ENCODE measurements at regions not wholly inside any gene's neighbourhood (a gene's known extent, or its start where the extent isn't known, plus 50 kb on each side); places are given as distances from the start of the nearest gene placed in this dataset.

DNA sequence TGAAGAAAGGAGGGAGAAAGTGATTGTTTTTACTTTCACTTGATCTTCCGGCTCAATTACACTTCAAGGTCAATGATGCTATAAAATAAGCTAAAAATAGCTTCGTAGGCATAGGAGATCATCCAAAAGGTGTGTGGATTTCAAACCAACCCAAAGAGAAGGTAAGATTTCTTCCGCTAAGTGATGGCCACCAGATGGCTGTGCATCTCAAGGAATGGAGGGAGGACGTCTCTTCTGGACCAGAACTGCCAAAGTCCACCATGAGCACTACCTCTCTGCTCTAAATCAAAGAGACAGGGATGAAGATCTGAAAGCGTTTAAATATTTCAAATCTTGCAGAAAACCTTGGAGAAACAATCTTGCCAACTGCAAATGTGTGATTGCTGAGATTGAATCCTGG lies 199.1 kb upstream of the ZPLD1 start (continued):
- TF ChIP-seq, protein P1, sequence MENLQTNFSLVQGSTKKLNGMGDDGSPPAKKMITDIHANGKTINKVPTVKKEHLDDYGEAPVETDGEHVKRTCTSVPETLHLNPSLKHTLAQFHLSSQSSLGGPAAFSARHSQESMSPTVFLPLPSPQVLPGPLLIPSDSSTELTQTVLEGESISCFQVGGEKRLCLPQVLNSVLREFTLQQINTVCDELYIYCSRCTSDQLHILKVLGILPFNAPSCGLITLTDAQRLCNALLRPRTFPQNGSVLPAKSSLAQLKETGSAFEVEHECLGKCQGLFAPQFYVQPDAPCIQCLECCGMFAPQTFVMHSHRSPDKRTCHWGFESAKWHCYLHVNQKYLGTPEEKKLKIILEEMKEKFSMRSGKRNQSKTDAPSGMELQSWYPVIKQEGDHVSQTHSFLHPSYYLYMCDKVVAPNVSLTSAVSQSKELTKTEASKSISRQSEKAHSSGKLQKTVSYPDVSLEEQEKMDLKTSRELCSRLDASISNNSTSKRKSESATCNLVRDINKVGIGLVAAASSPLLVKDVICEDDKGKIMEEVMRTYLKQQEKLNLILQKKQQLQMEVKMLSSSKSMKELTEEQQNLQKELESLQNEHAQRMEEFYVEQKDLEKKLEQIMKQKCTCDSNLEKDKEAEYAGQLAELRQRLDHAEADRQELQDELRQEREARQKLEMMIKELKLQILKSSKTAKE (CRISPR knock-in tag; IDR thresholded peaks at IDR 0.05; ENCODE audit: borderline replicate concordance), result no peak
- no peak for TF ChIP-seq ZMYM4 (CRISPR knock-in tag; IDR thresholded peaks at IDR 0.05)
- TF ChIP-seq, protein P2, sequence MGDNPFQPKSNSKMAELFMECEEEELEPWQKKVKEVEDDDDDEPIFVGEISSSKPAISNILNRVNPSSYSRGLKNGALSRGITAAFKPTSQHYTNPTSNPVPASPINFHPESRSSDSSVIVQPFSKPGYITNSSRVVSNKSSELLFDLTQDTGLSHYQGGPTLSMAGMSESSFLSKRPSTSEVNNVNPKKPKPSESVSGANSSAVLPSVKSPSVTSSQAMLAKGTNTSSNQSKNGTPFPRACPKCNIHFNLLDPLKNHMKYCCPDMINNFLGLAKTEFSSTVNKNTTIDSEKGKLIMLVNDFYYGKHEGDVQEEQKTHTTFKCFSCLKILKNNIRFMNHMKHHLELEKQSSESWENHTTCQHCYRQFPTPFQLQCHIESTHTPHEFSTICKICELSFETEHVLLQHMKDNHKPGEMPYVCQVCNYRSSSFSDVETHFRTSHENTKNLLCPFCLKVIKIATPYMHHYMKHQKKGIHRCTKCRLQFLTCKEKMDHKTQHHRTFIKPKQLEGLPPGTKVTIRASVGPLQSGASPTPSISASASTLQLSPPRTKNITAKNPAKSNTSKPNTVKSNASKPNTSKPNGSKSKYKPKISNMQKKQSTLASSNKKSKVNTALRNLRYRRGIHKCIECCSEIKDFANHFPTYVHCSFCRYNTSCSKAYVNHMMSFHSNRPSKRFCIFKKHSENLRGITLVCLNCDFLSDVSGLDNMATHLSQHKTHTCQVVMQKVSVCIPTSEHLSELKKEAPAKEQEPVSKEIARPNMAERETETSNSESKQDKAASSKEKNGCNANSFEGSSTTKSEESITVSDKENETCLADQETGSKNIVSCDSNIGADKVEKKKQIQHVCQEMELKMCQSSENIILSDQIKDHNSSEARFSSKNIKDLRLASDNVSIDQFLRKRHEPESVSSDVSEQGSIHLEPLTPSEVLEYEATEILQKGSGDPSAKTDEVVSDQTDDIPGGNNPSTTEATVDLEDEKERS (CRISPR knock-in tag; IDR thresholded peaks at IDR 0.05), result no peak
- no peak for TF ChIP-seq GABPA (IDR thresholded peaks at IDR 0.05; ENCODE audit: low read depth, low read length)
- TF ChIP-seq GABPA (CRISPR knock-in tag; IDR thresholded peaks at IDR 0.05; ENCODE audit: low read depth), result no peak
- TF ChIP-seq, protein P3, sequence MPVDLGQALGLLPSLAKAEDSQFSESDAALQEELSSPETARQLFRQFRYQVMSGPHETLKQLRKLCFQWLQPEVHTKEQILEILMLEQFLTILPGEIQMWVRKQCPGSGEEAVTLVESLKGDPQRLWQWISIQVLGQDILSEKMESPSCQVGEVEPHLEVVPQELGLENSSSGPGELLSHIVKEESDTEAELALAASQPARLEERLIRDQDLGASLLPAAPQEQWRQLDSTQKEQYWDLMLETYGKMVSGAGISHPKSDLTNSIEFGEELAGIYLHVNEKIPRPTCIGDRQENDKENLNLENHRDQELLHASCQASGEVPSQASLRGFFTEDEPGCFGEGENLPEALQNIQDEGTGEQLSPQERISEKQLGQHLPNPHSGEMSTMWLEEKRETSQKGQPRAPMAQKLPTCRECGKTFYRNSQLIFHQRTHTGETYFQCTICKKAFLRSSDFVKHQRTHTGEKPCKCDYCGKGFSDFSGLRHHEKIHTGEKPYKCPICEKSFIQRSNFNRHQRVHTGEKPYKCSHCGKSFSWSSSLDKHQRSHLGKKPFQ (CRISPR knock-in tag; IDR thresholded peaks at IDR 0.05; ENCODE audit: insufficient replicate concordance), result no peak
- TF ChIP-seq HOXA5 (CRISPR knock-in tag; IDR thresholded peaks at IDR 0.05), result no peak
- no peak for TF ChIP-seq ZNF382 (CRISPR knock-in tag; IDR thresholded peaks at IDR 0.05; ENCODE audit: borderline replicate concordance)
- TF ChIP-seq CBX5 (CRISPR knock-in tag; IDR thresholded peaks at IDR 0.05; ENCODE audit: borderline replicate concordance), result no peak
- no peak for TF ChIP-seq TBX3 (IDR thresholded peaks at IDR 0.05; ENCODE audit: borderline replicate concordance)
- no peak for TF ChIP-seq RFXAP (CRISPR knock-in tag; IDR thresholded peaks at IDR 0.05; ENCODE audit: borderline replicate concordance)
- TF ChIP-seq, protein P4, sequence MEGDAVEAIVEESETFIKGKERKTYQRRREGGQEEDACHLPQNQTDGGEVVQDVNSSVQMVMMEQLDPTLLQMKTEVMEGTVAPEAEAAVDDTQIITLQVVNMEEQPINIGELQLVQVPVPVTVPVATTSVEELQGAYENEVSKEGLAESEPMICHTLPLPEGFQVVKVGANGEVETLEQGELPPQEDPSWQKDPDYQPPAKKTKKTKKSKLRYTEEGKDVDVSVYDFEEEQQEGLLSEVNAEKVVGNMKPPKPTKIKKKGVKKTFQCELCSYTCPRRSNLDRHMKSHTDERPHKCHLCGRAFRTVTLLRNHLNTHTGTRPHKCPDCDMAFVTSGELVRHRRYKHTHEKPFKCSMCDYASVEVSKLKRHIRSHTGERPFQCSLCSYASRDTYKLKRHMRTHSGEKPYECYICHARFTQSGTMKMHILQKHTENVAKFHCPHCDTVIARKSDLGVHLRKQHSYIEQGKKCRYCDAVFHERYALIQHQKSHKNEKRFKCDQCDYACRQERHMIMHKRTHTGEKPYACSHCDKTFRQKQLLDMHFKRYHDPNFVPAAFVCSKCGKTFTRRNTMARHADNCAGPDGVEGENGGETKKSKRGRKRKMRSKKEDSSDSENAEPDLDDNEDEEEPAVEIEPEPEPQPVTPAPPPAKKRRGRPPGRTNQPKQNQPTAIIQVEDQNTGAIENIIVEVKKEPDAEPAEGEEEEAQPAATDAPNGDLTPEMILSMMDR (CRISPR knock-in tag; IDR thresholded peaks at IDR 0.05), result peak; percentile 73
- TF ChIP-seq BRCA1 (CRISPR knock-in tag; IDR thresholded peaks at IDR 0.05), result no peak
- TF ChIP-seq, protein P5, sequence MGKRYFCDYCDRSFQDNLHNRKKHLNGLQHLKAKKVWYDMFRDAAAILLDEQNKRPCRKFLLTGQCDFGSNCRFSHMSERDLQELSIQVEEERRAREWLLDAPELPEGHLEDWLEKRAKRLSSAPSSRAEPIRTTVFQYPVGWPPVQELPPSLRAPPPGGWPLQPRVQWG (CRISPR knock-in tag; IDR thresholded peaks at IDR 0.05; ENCODE audit: borderline replicate concordance, low read depth), result no peak
- no peak for TF ChIP-seq ELF3 (CRISPR knock-in tag; IDR thresholded peaks at IDR 0.05)
- TF ChIP-seq, protein P6, sequence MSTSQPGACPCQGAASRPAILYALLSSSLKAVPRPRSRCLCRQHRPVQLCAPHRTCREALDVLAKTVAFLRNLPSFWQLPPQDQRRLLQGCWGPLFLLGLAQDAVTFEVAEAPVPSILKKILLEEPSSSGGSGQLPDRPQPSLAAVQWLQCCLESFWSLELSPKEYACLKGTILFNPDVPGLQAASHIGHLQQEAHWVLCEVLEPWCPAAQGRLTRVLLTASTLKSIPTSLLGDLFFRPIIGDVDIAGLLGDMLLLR (CRISPR knock-in tag; IDR thresholded peaks at IDR 0.05), result no peak
- TF ChIP-seq ZNF333 (CRISPR knock-in tag; IDR thresholded peaks at IDR 0.05; ENCODE audit: borderline replicate concordance), result no peak
- TF ChIP-seq MAZ (IDR thresholded peaks at IDR 0.05; ENCODE audit: borderline replicate concordance, low read depth, low read length), result no peak
- TF ChIP-seq MAZ (CRISPR knock-in tag; IDR thresholded peaks at IDR 0.05; ENCODE audit: low read depth), result no peak
- no peak for TF ChIP-seq KDM5B (CRISPR knock-in tag; IDR thresholded peaks at IDR 0.05; ENCODE audit: borderline replicate concordance)
- TF ChIP-seq ZNF709 (CRISPR knock-in tag; IDR thresholded peaks at IDR 0.05), result no peak
- TF ChIP-seq SMC3 (IDR thresholded peaks at IDR 0.05; ENCODE audit: low read length), result peak; percentile 71
- no peak for TF ChIP-seq SMARCC2 (IDR thresholded peaks at IDR 0.05)
